ENCODE measurements at regions not wholly inside any gene's neighbourhood (a gene's known extent, or its start where the extent isn't known, plus 50 kb on each side); places are given as distances from the start of the nearest gene placed in this dataset.
"Not testable (repeated sequence)": the region's sequence is repeated elsewhere in the genome, so short reads cannot be mapped to it uniquely, and the experiment has no call there.

GRCh38 chr1:213582976-213583567 is 404.7 kb upstream of the PROX1 start:
- 66 to 72% methylated on average over 6 of the region's 6 CpGs for WGBS, 2 donors
- intact Hi-C loops (cut with DNase I), result no loop called here
- no peak for ATAC-seq (ENCODE audit: low FRiP score)

GRCh38 chr1:213584272-213584671 is 403.5 kb upstream of the PROX1 start:
- Histone ChIP-seq H3K36me3 (ENCODE audit: control insufficient read depth in 1 of 2, insufficient read depth in 2 of 2, low read length in 1 of 2) (no peaks in the 10 kb centered on the region), H3K4me1 (ENCODE audit: control insufficient read depth in 1 of 2, insufficient read depth in 2 of 2, low read length in 2 of 2) (no peaks in the 10 kb centered on the region), H3K4me3 (ENCODE audit: low read length in 2 of 2) (no peak overlapping the region), H3K9me3 (ENCODE audit: control insufficient read depth, low read length) (no peaks in the 10 kb centered on the region), H3K27me3 (ENCODE audit: control insufficient read depth in 1 of 2, insufficient read depth in 2 of 2, low read length in 1 of 2) (no peaks in the 10 kb centered on the region), H3K27ac (ENCODE audit: low read depth in 1 of 2, low read length in 2 of 2) (no peak overlapping the region)
- intact Hi-C loops (cut with DNase I), result no loop called here
- DNase-seq (no peak), ATAC-seq (ENCODE audit: low FRiP score) (no peak)
- WGBS, 2 donors, result 47 to 63% methylated on average over 2 of the region's 2 CpGs

More at GRCh38 chr1:213582976-213583567, 404.7 kb upstream of the PROX1 start:
- no peaks in the 10 kb centered on the region for H3K36me3 ChIP-seq (ENCODE audit: control insufficient read depth in 1 of 2, insufficient read depth in 2 of 2, low read length in 1 of 2)
- DNase-seq, result no peak
- H3K4me3 ChIP-seq (ENCODE audit: low read length in 2 of 2), result no peak overlapping the region
- H3K27me3 ChIP-seq (ENCODE audit: control insufficient read depth in 1 of 2, insufficient read depth in 2 of 2, low read length in 1 of 2), result no peaks in the 10 kb centered on the region
- H3K9me3 ChIP-seq (ENCODE audit: control insufficient read depth, low read length), result peaks cover 2% of the 10 kb centered on the region
- no peaks in the 10 kb centered on the region for H3K4me1 ChIP-seq (ENCODE audit: control insufficient read depth in 1 of 2, insufficient read depth in 2 of 2, low read length in 2 of 2)
- H3K27ac ChIP-seq (ENCODE audit: low read depth in 1 of 2, low read length in 2 of 2), result no peak overlapping the region

DNA sequence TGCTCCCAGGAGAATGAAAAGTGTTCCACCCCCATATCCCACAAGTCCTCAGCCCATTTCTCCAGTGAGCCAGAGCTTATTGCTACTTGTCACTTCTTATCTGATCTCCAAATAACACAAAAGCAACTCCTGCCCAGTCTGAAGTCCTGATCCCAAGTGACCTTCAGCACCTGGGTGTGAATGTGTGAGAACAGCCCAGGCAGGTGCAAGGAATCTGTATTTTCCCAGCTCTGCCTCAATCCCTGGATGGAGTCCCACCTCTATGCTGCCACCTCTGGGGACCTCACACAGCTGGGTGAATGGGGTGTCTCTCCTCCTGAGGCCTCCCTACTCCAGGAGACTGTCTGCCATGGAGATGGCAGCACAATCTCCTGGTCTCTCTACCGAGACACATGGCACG is 402.4 kb upstream of the PROX1 start:
- Histone ChIP-seq H3K27ac (ENCODE audit: low read depth in 1 of 2, low read length in 2 of 2) (no peak overlapping the region), H3K27me3 (ENCODE audit: control insufficient read depth in 1 of 2, insufficient read depth in 2 of 2, low read length in 1 of 2) (no peaks in the 10 kb centered on the region), H3K4me1 (ENCODE audit: control insufficient read depth in 1 of 2, insufficient read depth in 2 of 2, low read length in 2 of 2) (no peaks in the 10 kb centered on the region), H3K4me3 (ENCODE audit: low read length in 2 of 2) (no peak overlapping the region), H3K9me3 (ENCODE audit: control insufficient read depth, low read length) (no peaks in the 10 kb centered on the region), H3K36me3 (ENCODE audit: control insufficient read depth in 1 of 2, insufficient read depth in 2 of 2, low read length in 1 of 2) (no peaks in the 10 kb centered on the region)
- intact Hi-C loops (cut with DNase I), result no loop called here
- 32 to 56% methylated on average over 2 of the region's 2 CpGs for WGBS, 2 donors
- DNase-seq (no peak), ATAC-seq (ENCODE audit: low FRiP score) (no peak)

DNA sequence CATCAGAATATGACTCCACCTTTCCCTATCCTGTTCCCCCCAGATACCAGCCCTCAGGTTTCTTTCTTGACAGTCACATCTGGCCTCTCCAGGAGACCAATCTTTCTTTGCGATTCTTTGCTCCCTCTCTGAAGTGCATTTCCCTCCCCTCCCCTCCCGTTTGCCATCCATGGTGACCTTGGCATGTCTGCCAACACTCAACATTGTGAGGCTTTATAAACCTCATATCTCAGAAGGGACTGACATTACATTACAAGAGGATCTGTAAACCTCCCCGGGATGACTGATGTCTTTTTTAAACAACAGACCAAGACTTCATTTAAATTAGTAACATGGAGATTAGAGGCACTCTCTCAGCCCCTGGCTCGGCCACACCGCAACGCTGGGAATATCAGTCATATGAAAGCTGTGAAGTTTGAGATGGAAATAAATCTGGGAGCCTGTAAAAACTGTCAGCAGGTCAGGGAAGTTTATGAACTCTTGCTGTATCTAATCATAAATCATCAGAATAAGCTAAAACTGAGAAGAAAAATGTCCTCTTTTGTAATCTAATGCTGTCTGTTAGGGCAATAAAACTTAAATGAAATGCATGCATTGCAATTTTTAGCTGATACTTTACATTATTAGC is 401.7 kb upstream of the PROX1 start:
- no peaks in the 10 kb centered on the region for H3K36me3 ChIP-seq (ENCODE audit: control insufficient read depth in 1 of 2, insufficient read depth in 2 of 2, low read length in 1 of 2)
- ATAC-seq (ENCODE audit: low FRiP score) (no peak), DNase-seq (no peak)
- H3K4me3 ChIP-seq (ENCODE audit: low read length in 2 of 2), result no peak overlapping the region
- 14 to 17% methylated on average over 6 of the region's 6 CpGs for WGBS, 2 donors
- no peaks in the 10 kb centered on the region for H3K27me3 ChIP-seq (ENCODE audit: control insufficient read depth in 1 of 2, insufficient read depth in 2 of 2, low read length in 1 of 2)
- intact Hi-C loops (cut with DNase I), result no loop called here
- no peaks in the 10 kb centered on the region for H3K4me1 ChIP-seq (ENCODE audit: control insufficient read depth in 1 of 2, insufficient read depth in 2 of 2, low read length in 2 of 2)
- no peak overlapping the region for H3K27ac ChIP-seq (ENCODE audit: low read depth in 1 of 2, low read length in 2 of 2)
- no peaks in the 10 kb centered on the region for H3K9me3 ChIP-seq (ENCODE audit: control insufficient read depth, low read length)

DNA sequence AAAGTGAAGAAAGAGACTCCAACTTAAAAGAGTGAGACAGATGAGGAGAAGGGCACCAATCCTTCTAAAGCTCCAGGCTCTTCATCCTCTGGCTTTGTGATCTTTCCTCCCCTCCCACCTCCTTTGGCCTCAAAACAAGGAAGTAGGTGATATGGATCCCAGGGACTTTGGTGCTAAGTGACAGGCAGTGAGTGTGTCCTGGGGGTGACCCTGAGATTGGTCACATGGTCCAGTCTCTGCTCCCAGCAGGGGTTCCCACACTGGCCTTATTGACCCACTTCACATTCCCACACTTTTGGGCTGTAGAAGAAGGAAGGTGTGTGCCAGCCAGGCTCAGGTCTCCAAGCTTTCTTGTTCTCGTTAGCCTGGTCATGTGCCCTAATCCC is 401.2 kb upstream of the PROX1 start:
- 50 to 75% methylated on average over 1 of the region's 1 CpG for WGBS, 2 donors
- Histone ChIP-seq H3K4me3 (ENCODE audit: low read length in 2 of 2) (no peak overlapping the region), H3K9me3 (ENCODE audit: control insufficient read depth, low read length) (no peaks in the 10 kb centered on the region), H3K27me3 (ENCODE audit: control insufficient read depth in 1 of 2, insufficient read depth in 2 of 2, low read length in 1 of 2) (no peaks in the 10 kb centered on the region), H3K36me3 (ENCODE audit: control insufficient read depth in 1 of 2, insufficient read depth in 2 of 2, low read length in 1 of 2) (no peaks in the 10 kb centered on the region), H3K4me1 (ENCODE audit: control insufficient read depth in 1 of 2, insufficient read depth in 2 of 2, low read length in 2 of 2) (no peaks in the 10 kb centered on the region), H3K27ac (ENCODE audit: low read depth in 1 of 2, low read length in 2 of 2) (no peak overlapping the region)
- ATAC-seq (ENCODE audit: low FRiP score) (no peak), DNase-seq (no peak)
- intact Hi-C loops (cut with DNase I), result no loop called here

DNA sequence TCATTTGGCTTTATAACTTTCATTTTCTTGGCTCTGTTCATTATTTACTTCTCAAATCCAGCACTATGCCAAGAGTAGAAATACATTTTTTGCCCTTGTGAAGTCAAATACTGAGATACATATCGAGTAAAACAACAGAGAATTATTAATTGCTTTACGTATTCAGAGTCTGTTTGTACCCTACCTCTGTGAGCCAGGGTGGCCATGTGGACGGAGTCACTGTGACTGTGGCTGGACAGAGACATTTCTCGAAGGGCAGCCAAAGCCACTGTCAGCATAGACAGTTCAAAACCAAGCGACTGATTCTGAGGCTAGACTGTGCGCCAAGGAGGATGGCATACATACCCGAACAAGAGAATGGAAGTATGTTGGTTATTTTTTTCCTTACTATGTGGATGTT is 391.0 kb upstream of the PROX1 start:
- intact Hi-C loops (cut with DNase I), result no loop called here
- Histone ChIP-seq H3K9me3 (ENCODE audit: control insufficient read depth, low read length) (no peaks in the 10 kb centered on the region), H3K27me3 (ENCODE audit: control insufficient read depth in 1 of 2, insufficient read depth in 2 of 2, low read length in 1 of 2) (peaks cover 0 to 3% of the 10 kb centered on the region in 2 donors), H3K27ac (ENCODE audit: low read depth in 1 of 2, low read length in 2 of 2) (no peak overlapping the region), H3K4me1 (ENCODE audit: control insufficient read depth in 1 of 2, insufficient read depth in 2 of 2, low read length in 2 of 2) (no peaks in the 10 kb centered on the region), H3K4me3 (ENCODE audit: low read length in 2 of 2) (no peak overlapping the region), H3K36me3 (ENCODE audit: control insufficient read depth in 1 of 2, insufficient read depth in 2 of 2, low read length in 1 of 2) (no peaks in the 10 kb centered on the region)
- ATAC-seq (ENCODE audit: low FRiP score), result no peak
- DNase-seq, result no peak
- 37 to 44% methylated on average over 7 of the region's 7 CpGs for WGBS, 2 donors

- Histone ChIP-seq H3K36me3 (ENCODE audit: control insufficient read depth in 1 of 2, insufficient read depth in 2 of 2, low read length in 1 of 2) (no peaks in the 10 kb centered on the region), H3K27ac (ENCODE audit: low read depth in 1 of 2, low read length in 2 of 2) (no peak overlapping the region), H3K27me3 (ENCODE audit: control insufficient read depth in 1 of 2, insufficient read depth in 2 of 2, low read length in 1 of 2) (peaks cover 0 to 3% of the 10 kb centered on the region in 2 donors), H3K9me3 (ENCODE audit: control insufficient read depth, low read length) (no peaks in the 10 kb centered on the region), H3K4me3 (ENCODE audit: low read length in 2 of 2) (no peak overlapping the region), H3K4me1 (ENCODE audit: control insufficient read depth in 1 of 2, insufficient read depth in 2 of 2, low read length in 2 of 2) (no peaks in the 10 kb centered on the region)
- no peak for DNase-seq
- WGBS, 2 donors, result 96 to 97% methylated on average over 3 of the region's 3 CpGs
- intact Hi-C loops (cut with DNase I), result no loop called here
- ATAC-seq (ENCODE audit: low FRiP score), result no peak
Observed at GRCh38 chr1:213598263-213598662, 389.5 kb upstream of the PROX1 start.

GRCh38 chr1:213600879-213601278 is 386.9 kb upstream of the PROX1 start:
- intact Hi-C loops (cut with DNase I), result no loop called here
- no peak for DNase-seq
- H3K27me3 ChIP-seq (ENCODE audit: control insufficient read depth in 1 of 2, insufficient read depth in 2 of 2, low read length in 1 of 2), result no peaks in the 10 kb centered on the region
- H3K36me3 ChIP-seq (ENCODE audit: control insufficient read depth in 1 of 2, insufficient read depth in 2 of 2, low read length in 1 of 2), result no peaks in the 10 kb centered on the region
- no peak overlapping the region for H3K4me3 ChIP-seq (ENCODE audit: low read length in 2 of 2)
- no peak for ATAC-seq (ENCODE audit: low FRiP score)
- no peaks in the 10 kb centered on the region for H3K9me3 ChIP-seq (ENCODE audit: control insufficient read depth, low read length)
- H3K27ac ChIP-seq (ENCODE audit: low read depth in 1 of 2, low read length in 2 of 2), result no peak overlapping the region
- H3K4me1 ChIP-seq (ENCODE audit: control insufficient read depth in 1 of 2, insufficient read depth in 2 of 2, low read length in 2 of 2), result no peaks in the 10 kb centered on the region

GRCh38 chr1:213601705-213602104 is 386.1 kb upstream of the PROX1 start:
- intact Hi-C loops (cut with DNase I); DNase-seq; ATAC-seq (ENCODE audit: low FRiP score): not testable (repeated sequence)

More at GRCh38 chr1:213601705-213602104, 386.1 kb upstream of the PROX1 start:
- H3K4me1 ChIP-seq (ENCODE audit: control insufficient read depth in 1 of 2, insufficient read depth in 2 of 2, low read length in 2 of 2); H3K27me3 ChIP-seq (ENCODE audit: control insufficient read depth in 1 of 2, insufficient read depth in 2 of 2, low read length in 1 of 2); H3K36me3 ChIP-seq (ENCODE audit: control insufficient read depth in 1 of 2, insufficient read depth in 2 of 2, low read length in 1 of 2); H3K27ac ChIP-seq (ENCODE audit: low read depth in 1 of 2, low read length in 2 of 2); H3K4me3 ChIP-seq (ENCODE audit: low read length in 2 of 2); H3K9me3 ChIP-seq (ENCODE audit: control insufficient read depth, low read length): not testable (repeated sequence)
